CD4-positive, alpha-beta T cell (primary cell): ENCODE measurements at regions not wholly inside any gene's neighbourhood (a gene's known extent, or its start where the extent isn't known, plus 50 kb on each side); places are given as distances from the start of the nearest gene placed in this dataset.
A peak's percentile ranks its signal among the peaks of the same experiment; 100 is the strongest.

Source experiments
- ATAC-seq: fragments of 200-7000 bp; cut with Tn5 transposase; one replicate; pipeline ENCODE4 v1.10.0; 2022; ENCODE audit warnings: mild to moderate bottlenecking; ENCODE audit not compliant: poor library complexity
- CTCF ChIA-PET: fragments of 350-600 bp; sonication (Branson Sonifier 250); formaldehyde crosslinking; loops from one replicate; lab custom pipeline; 2021; ENCODE audit warnings: antibody characterized with exemption, inconsistent platforms; lab: Charles Lee
- POLR2A ChIA-PET: fragments of 350-600 bp; sonication (Branson Sonifier 250); formaldehyde crosslinking; loops from one replicate; lab custom pipeline; 2021; ENCODE audit warnings: antibody characterized with exemption, inconsistent platforms; lab: Charles Lee
- DNase-seq, 14 experiments: peaks; one replicate each; pipeline ENCODE4 v3.0.0-alpha.2; 2013 to 2020; ENCODE audit warnings: mixed read lengths in 2 of 14
- H3K27ac ChIP-seq, 2 donors: one replicate each; pipeline versions ENCODE4 v1.5.1 to v1.7.0; 2013; ENCODE audit warnings: low read length in 2 of 2, low read depth in 1 of 2, mild to moderate bottlenecking in 1 of 2
- H3K27me3 ChIP-seq, 2 experiments: 1 replicate in 1 of 2; 2 replicates in 1 of 2; pipeline versions ENCODE4 v1.6.1 to v1.7.0; 2013; ENCODE audit warnings: low read length in 2 of 2, control low read depth in 1 of 2, mild to moderate bottlenecking in 1 of 2, moderate library complexity in 1 of 2; ENCODE audit not compliant: insufficient read depth in 2 of 2, control insufficient read depth in 1 of 2
- H3K36me3 ChIP-seq: one replicate; pipeline ENCODE4 v1.6.1; 2013; ENCODE audit warnings: low read length, control low read depth; ENCODE audit not compliant: insufficient read depth
- H3K4me1 ChIP-seq: one replicate; pipeline ENCODE4 v1.6.1; 2013; ENCODE audit warnings: low read length, control low read depth; ENCODE audit not compliant: insufficient read depth
- H3K4me3 ChIP-seq: one replicate; pipeline ENCODE4 v1.5.1; 2013; ENCODE audit warnings: mild to moderate bottlenecking, low read length, moderate library complexity
- H3K9me3 ChIP-seq, 2 experiments: 1 replicate in 1 of 2; 2 replicates in 1 of 2; pipeline versions ENCODE4 v1.6.1 to v1.7.0; 2013; ENCODE audit warnings: low read length in 2 of 2, mild to moderate bottlenecking in 2 of 2, control low read depth in 1 of 2, moderate library complexity in 1 of 2; ENCODE audit not compliant: control insufficient read depth in 1 of 2, insufficient read depth in 1 of 2
- H3K27ac Mint-ChIP-seq: one replicate; pipeline ENCODE4 v1.8.0; 2020; ENCODE audit warnings: mixed read lengths
- H3K27me3 Mint-ChIP-seq: one replicate; pipeline ENCODE4 v1.8.0; 2021; ENCODE audit warnings: mixed read lengths
- H3K36me3 Mint-ChIP-seq: one replicate; pipeline ENCODE4 v1.8.0; 2021; ENCODE audit warnings: low read depth, mixed read lengths
- H3K4me1 Mint-ChIP-seq: one replicate; pipeline ENCODE4 v1.8.0; 2021; ENCODE audit warnings: low read depth, mixed read lengths
- H3K4me3 Mint-ChIP-seq: one replicate; pipeline ENCODE4 v1.8.0; 2020; ENCODE audit warnings: mild to moderate bottlenecking, mixed read lengths
- H3K9me3 Mint-ChIP-seq: one replicate; pipeline ENCODE4 v1.8.0; 2020; ENCODE audit warnings: mixed read lengths
- intact Hi-C, 2 experiments: fragments of 100-400 bp; cut with DNase I in 1 of 2; cut with micrococcal nuclease in 1 of 2; formaldehyde crosslinking; loops; one replicate each; pipeline versions ENCODE4 v1.15.1 to v1.9.0; 2023 to 2025; cut with DNase I, micrococcal nuclease
- TF ChIP-seq, protein P1 (sequence below): fragments of 200-600 bp; IDR thresholded peaks from one replicate; pipeline ENCODE4 v1.8.0; 2022; ENCODE audit warnings: antibody characterized with exemption, mild to moderate bottlenecking

DNA sequence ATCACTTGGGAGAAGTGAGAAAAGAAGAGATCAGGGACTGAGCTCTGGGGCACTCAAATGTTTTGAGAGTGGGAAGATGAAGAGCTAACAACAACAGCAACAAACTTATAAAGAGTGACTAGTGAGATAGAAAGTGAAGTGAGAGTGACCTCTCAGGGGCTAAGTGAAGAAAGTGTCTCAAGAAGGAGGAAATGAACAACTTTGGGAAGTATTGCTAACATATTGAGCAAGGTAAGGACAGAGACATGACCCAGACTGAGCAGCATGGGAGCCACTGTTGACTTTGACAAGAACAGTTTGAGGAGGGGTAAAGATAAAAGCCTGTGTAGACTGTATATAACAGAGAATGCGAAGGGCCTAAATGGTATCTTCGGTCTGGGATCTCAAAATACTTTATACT, 155.1 kb upstream of the BTG1 start:
- no peak overlapping the region for H3K27ac Mint-ChIP-seq
- TF ChIP-seq, protein P1, sequence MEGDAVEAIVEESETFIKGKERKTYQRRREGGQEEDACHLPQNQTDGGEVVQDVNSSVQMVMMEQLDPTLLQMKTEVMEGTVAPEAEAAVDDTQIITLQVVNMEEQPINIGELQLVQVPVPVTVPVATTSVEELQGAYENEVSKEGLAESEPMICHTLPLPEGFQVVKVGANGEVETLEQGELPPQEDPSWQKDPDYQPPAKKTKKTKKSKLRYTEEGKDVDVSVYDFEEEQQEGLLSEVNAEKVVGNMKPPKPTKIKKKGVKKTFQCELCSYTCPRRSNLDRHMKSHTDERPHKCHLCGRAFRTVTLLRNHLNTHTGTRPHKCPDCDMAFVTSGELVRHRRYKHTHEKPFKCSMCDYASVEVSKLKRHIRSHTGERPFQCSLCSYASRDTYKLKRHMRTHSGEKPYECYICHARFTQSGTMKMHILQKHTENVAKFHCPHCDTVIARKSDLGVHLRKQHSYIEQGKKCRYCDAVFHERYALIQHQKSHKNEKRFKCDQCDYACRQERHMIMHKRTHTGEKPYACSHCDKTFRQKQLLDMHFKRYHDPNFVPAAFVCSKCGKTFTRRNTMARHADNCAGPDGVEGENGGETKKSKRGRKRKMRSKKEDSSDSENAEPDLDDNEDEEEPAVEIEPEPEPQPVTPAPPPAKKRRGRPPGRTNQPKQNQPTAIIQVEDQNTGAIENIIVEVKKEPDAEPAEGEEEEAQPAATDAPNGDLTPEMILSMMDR = no peak
- H3K36me3 Mint-ChIP-seq = peaks cover 5% of the 10 kb centered on the region
- CTCF ChIA-PET = no interaction called here
- H3K27me3 Mint-ChIP-seq = no peaks in the 10 kb centered on the region
- Histone ChIP-seq H3K36me3 (no peaks in the 10 kb centered on the region), H3K4me1 (peaks cover 33% of the 10 kb centered on the region), H3K27ac (no peak overlapping the region), H3K9me3 (no peaks in the 10 kb centered on the region), H3K27me3 (no peaks in the 10 kb centered on the region), H3K4me3 (no peak overlapping the region)
- DNase-seq (peak in 3 of 14 experiments; percentile 2 to 14 (median 11)), ATAC-seq (no peak)
- peaks cover 2% of the 10 kb centered on the region for H3K9me3 Mint-ChIP-seq
- H3K4me1 Mint-ChIP-seq = peaks cover 13% of the 10 kb centered on the region
- intact Hi-C loops = no loop called here
- H3K4me3 Mint-ChIP-seq = no peak overlapping the region
- POLR2A ChIA-PET = no interaction called here

DNA sequence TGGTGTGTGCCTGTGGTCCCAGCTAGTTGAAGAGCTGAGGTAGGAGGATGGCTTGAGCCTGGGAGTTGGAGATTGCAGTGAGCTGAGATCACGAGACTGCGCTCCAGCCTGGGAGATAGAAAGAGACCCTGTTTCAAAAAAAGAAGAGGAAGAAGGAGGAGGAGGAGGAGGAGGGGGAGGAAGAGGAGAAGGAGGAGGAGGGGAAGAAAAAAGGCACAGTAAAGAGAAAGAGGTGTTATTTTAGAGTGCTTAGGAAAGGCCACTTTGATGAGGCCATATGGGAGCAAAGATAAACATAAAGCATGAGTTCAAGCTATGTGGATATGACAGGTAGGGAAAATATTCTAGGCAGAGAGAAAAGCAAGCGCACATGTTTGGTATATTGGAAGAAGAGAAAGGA, 154.1 kb upstream of the BTG1 start:
- no peak overlapping the region for H3K27ac Mint-ChIP-seq
- POLR2A ChIA-PET = interaction anchor here (3.5 kb wide), 1 partner anchor 154 kb away, joined by 23 read pairs; the partner anchor contains the start of gene BTG1
- ATAC-seq = no peak

DNA sequence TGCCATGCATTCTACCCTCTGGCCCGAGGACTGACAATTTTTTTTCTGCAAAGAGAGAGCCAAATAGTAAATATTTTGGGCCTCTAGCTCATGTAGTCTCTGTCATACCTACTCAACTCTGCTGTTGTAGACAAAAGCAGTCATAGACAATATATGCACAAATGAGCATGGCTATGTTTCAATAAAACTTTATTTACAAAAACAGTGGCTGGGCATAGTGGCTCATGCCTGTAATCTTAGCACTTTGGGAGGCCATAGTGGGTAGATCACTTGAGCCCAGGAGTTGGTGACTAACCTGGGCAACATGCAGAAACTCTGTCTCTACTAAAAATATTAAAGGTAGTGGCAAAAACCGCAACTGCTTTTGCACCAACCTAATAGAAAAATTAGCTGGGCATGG, 153.7 kb upstream of the BTG1 start:
- CTCF ChIA-PET = interaction anchor here (1.4 kb wide), 1 partner anchor 61 kb away, joined by 3 read pairs; no protein-coding TSS in a partner anchor
- TF ChIP-seq, protein P1 = no peak
- POLR2A ChIA-PET = interaction anchor here (3.5 kb wide), 1 partner anchor 153 kb away, joined by 23 read pairs; the partner anchor contains the start of gene BTG1

More for the DNA sequence above, 154.1 kb upstream of the BTG1 start:
- peaks cover 38% of the 10 kb centered on the region for H3K4me1 ChIP-seq
- no peaks in the 10 kb centered on the region for H3K9me3 ChIP-seq
- no peaks in the 10 kb centered on the region for H3K27me3 Mint-ChIP-seq
- no peak overlapping the region for H3K4me3 Mint-ChIP-seq
- intact Hi-C loops = loop anchor here in 1 of 2 experiments (5.0 kb wide), 1 partner anchor 87 kb away; no protein-coding TSS in a partner anchor
- H3K36me3 Mint-ChIP-seq = peaks cover 5% of the 10 kb centered on the region
- H3K36me3 ChIP-seq = no peaks in the 10 kb centered on the region
- no peak for DNase-seq
- TF ChIP-seq, protein P1 = no peak
- peaks cover 24% of the 10 kb centered on the region for H3K4me1 Mint-ChIP-seq
- H3K9me3 Mint-ChIP-seq = peaks cover 2% of the 10 kb centered on the region
- no peak overlapping the region for H3K4me3 ChIP-seq
- no peak overlapping the region for H3K27ac ChIP-seq
- CTCF ChIA-PET = interaction anchor here (1.4 kb wide), 1 partner anchor 61 kb away, joined by 3 read pairs; no protein-coding TSS in a partner anchor
- H3K27me3 ChIP-seq = no peaks in the 10 kb centered on the region

More for the DNA sequence above, 153.7 kb upstream of the BTG1 start:
- Histone ChIP-seq H3K4me3 (no peak overlapping the region), H3K4me1 (peaks cover 38% of the 10 kb centered on the region), H3K27me3 (no peaks in the 10 kb centered on the region), H3K36me3 (no peaks in the 10 kb centered on the region), H3K27ac (no peak overlapping the region), H3K9me3 (no peaks in the 10 kb centered on the region)
- H3K9me3 Mint-ChIP-seq = peaks cover 2% of the 10 kb centered on the region
- peaks cover 5% of the 10 kb centered on the region for H3K36me3 Mint-ChIP-seq
- ATAC-seq = no peak
- H3K27me3 Mint-ChIP-seq = no peaks in the 10 kb centered on the region
- intact Hi-C loops = loop anchor here in 1 of 2 experiments (5.0 kb wide), 1 partner anchor 87 kb away; no protein-coding TSS in a partner anchor
- H3K27ac Mint-ChIP-seq = no peak overlapping the region
- H3K4me3 Mint-ChIP-seq = no peak overlapping the region
- DNase-seq = no peak
- peaks cover 28% of the 10 kb centered on the region for H3K4me1 Mint-ChIP-seq
